AG04449 (cell line): ENCODE measurements at regions not wholly inside any gene's neighbourhood (a gene's known extent, or its start where the extent isn't known, plus 50 kb on each side); places are given as distances from the start of the nearest gene placed in this dataset.

ENCODE experiments used
- CTCF ChIA-PET: fragments of 350-600 bp; formaldehyde crosslinking; extraction: SDS; loops from one replicate; lab custom pipeline; 2021; ENCODE audit warnings: antibody characterized with exemption; lab: Yijun Ruan, JAX
- POLR2A ChIA-PET: fragments of 400-600, 350-600 bp; formaldehyde crosslinking; extraction: SDS; loops from one replicate; lab custom pipeline; 2020; ENCODE audit warnings: antibody characterized with exemption, inconsistent platforms; lab: Yijun Ruan, JAX
- DNase-seq: peaks from one replicate; pipeline ENCODE4 v3.0.0-alpha.2; 2010; ENCODE audit warnings: low read depth, low spot score
- H3K4me3 ChIP-seq: 2 replicates; pipeline ENCODE4 v1.5.1; 2011; ENCODE audit warnings: low read depth, mild to moderate bottlenecking, control low read depth, low read length
- TF ChIP-seq, protein P1 (sequence below): IDR thresholded peaks from one replicate; pipeline ENCODE4 v1.5.1; 2011; ENCODE audit warnings: mild to moderate bottlenecking, moderate library complexity, low read length, control low read depth, inconsistent platforms; ENCODE audit not compliant: insufficient read depth; ENCODE audit errors: missing control alignments

DNA sequence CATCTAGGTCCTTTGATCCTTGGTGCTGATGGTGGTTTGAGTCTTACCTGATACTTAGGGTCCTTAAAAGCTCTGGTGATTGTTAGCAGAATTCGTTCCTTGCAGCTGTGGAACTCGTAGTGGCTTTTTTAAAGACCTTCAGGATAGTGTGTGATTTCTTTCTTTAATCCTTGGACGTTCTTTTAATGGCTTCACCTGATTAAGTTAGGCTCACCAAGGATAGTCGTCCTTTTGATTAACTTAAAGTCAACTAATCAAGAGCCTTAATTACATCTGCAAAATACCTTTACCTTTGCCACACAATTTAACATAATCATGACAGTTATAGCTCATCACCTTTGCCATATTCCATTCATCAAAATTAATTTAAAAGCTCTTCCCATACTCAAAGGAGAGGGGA, 1807.7 kb downstream of the OLFM4 start:
- DNase-seq, result no peak
- TF ChIP-seq, protein P1, sequence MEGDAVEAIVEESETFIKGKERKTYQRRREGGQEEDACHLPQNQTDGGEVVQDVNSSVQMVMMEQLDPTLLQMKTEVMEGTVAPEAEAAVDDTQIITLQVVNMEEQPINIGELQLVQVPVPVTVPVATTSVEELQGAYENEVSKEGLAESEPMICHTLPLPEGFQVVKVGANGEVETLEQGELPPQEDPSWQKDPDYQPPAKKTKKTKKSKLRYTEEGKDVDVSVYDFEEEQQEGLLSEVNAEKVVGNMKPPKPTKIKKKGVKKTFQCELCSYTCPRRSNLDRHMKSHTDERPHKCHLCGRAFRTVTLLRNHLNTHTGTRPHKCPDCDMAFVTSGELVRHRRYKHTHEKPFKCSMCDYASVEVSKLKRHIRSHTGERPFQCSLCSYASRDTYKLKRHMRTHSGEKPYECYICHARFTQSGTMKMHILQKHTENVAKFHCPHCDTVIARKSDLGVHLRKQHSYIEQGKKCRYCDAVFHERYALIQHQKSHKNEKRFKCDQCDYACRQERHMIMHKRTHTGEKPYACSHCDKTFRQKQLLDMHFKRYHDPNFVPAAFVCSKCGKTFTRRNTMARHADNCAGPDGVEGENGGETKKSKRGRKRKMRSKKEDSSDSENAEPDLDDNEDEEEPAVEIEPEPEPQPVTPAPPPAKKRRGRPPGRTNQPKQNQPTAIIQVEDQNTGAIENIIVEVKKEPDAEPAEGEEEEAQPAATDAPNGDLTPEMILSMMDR, result no peak
- ChIA-PET CTCF (no interaction called here), POLR2A (no interaction called here)
- no peak overlapping the region for H3K4me3 ChIP-seq

DNA sequence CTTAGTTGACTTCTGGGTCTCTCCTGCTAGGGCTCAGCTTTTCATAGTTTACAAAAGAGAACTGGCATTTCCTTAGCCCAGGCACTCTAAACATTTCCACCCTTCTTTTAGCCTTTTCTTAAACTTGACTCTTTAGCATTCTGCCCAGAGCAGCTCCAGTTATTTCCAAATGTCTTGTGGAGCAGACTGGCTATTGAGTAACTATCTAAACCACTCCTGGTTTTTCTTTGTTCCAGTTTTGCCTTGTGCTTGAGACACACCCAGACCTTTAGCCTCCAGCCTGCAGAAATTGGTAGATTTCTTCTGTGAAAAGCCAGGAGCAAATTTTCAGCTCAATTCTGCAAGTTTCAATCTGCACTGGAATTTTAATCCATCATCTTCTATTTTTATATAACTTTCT, 1813.1 kb downstream of the OLFM4 start:
- ChIA-PET CTCF (no interaction called here), POLR2A (no interaction called here)
- DNase-seq, result no peak
- TF ChIP-seq, protein P1, result no peak
- H3K4me3 ChIP-seq, result no peak overlapping the region

DNA sequence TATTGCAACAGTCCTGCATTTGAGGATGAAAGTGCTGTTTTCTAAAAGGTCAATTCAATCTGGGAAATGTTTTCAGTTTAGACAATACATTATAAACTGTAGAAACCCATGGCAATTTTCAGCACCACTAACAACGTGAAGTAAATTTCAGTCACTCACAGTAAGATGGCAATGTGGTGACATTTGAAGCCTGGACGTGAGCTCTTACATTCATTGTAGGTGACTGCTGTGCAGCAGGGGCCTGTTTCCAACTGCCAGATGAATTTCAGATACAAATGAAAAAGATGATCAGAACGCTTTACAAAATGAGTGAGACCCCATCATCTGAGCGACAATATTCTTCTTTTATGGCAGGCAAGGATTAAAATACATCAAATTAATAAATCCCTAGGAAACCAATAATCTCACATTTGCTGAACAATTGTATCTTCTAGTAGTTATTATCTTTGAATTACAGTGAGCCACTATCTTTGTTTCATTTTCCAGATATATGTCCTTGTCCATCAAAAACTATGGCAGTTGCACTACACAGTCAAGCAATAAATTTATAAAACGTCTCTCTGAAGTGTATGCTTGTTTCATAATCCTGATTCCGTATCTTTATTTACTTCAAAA, 1816.8 kb downstream of the OLFM4 start:
- POLR2A ChIA-PET, result no interaction called here
- TF ChIP-seq, protein P1, result no peak
- no peak for DNase-seq
- no peak overlapping the region for H3K4me3 ChIP-seq
- CTCF ChIA-PET, result no interaction called here

DNA sequence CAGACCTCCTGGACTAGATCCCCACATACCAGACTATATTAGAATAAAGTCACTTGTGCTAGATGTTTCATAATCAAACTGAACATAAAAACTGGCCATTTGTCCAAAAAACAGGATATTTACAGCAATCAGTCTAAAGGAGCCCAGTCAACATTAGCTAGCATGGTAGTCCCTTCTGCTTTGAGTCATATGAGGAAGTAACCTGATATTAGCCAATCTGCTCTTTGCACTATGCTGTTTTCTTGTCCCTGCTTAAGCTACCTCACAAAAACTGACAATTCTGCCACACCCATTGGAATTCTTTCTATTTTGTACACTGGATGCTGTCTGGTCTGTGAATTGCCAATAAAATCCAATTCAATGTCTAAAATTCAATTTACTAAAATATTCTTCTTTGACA, 1824.2 kb downstream of the OLFM4 start:
- CTCF ChIA-PET, result no interaction called here
- no peak for DNase-seq
- H3K4me3 ChIP-seq, result no peak overlapping the region
- POLR2A ChIA-PET, result no interaction called here
- TF ChIP-seq, protein P1, result no peak

DNA sequence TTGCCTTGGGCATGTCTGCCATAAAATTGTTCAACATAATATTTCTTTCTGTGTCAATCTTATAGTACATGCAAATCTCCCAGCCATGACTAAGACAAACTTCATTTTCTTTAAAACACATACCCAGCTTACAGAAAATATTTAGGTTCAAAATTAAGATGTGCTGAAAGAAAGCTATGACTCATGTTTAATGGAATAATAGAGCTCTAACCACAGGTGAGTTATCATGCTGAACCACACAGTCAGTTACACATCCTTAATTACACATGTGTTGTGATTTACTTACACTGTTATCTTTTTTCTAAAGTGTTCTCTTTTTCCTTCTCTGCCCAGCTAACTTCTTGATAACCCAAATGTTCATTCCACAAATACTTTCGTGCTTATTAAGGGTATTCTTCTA, 1831.2 kb downstream of the OLFM4 start:
- H3K4me3 ChIP-seq, result no peak overlapping the region
- no peak for DNase-seq
- TF ChIP-seq, protein P1, result no peak
- ChIA-PET POLR2A (no interaction called here), CTCF (no interaction called here)

DNA sequence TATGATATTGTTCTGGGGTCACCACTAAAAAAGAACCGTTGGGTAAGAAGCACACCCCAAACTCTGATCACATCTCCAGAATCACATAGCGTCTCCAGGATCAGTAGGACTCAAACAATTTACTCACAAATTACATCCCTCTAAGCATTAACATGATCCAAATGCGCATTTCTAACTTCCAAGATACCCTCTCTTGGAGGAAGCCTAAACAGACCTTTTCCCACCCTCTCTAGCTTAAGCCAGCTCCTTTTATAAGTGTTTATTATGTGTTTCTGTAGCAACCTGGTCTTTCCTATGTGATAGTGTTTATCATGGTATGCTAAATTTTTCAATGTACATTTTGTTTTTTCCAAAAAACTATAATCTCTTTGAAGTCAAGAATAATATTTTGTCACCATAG, 1846.5 kb downstream of the OLFM4 start:
- H3K4me3 ChIP-seq, result no peak overlapping the region
- CTCF ChIA-PET, result no interaction called here
- DNase-seq, result no peak
- POLR2A ChIA-PET, result no interaction called here
- TF ChIP-seq, protein P1, result no peak
